H7 (cell line): ENCODE measurements at regions not wholly inside any gene's neighbourhood (a gene's known extent, or its start where the extent isn't known, plus 50 kb on each side); places are given as distances from the start of the nearest gene placed in this dataset.

Experiments used
- DNase-seq: peaks from one replicate; pipeline ENCODE4 v3.0.0; 2012
- H3K27me3 ChIP-seq: 2 replicates; pipeline ENCODE4 v1.6.0; 2011; ENCODE audit warnings: mild to moderate bottlenecking, low read length; ENCODE audit not compliant: control insufficient read depth, insufficient read depth
- H3K36me3 ChIP-seq: replicated peaks from 2 replicates; pipeline ENCODE4 v1.5.1; 2011; ENCODE audit warnings: low read length; ENCODE audit not compliant: control insufficient read depth, insufficient read depth
- H3K4me3 ChIP-seq: 2 replicates; pipeline ENCODE4 v1.5.1; 2011; ENCODE audit warnings: low read depth, mild to moderate bottlenecking, control low read depth, low read length, moderate library complexity; ENCODE audit not compliant: insufficient read depth

- no peaks in the 10 kb centered on the region for H3K36me3 ChIP-seq
- H3K4me3 ChIP-seq = no peak overlapping the region
- no peak for DNase-seq
- H3K27me3 ChIP-seq = no peaks in the 10 kb centered on the region
Measured at GRCh38 chr3:166223120-166223519, 385.9 kb upstream of the BCHE start.

GRCh38 chr3:166211451-166211850 lies 374.2 kb upstream of the BCHE start:
- H3K4me3 ChIP-seq = no peak overlapping the region
- no peaks in the 10 kb centered on the region for H3K36me3 ChIP-seq
- DNase-seq = no peak
- no peaks in the 10 kb centered on the region for H3K27me3 ChIP-seq

GRCh38 chr3:166209701-166210100 lies 372.5 kb upstream of the BCHE start:
- DNase-seq = no peak
- Histone ChIP-seq H3K36me3 (no peaks in the 10 kb centered on the region), H3K27me3 (no peaks in the 10 kb centered on the region), H3K4me3 (no peak overlapping the region)

- H3K36me3 ChIP-seq = no peaks in the 10 kb centered on the region
- no peak overlapping the region for H3K4me3 ChIP-seq
- no peak for DNase-seq
- no peaks in the 10 kb centered on the region for H3K27me3 ChIP-seq
Measured at GRCh38 chr3:166205158-166205557, 367.9 kb upstream of the BCHE start.

GRCh38 chr3:166201476-166201875 lies 364.3 kb upstream of the BCHE start:
- H3K4me3 ChIP-seq = no peak overlapping the region
- H3K27me3 ChIP-seq = no peaks in the 10 kb centered on the region
- DNase-seq = no peak
- no peaks in the 10 kb centered on the region for H3K36me3 ChIP-seq

GRCh38 chr3:166199491-166199890 lies 362.3 kb upstream of the BCHE start:
- Histone ChIP-seq H3K36me3 (no peaks in the 10 kb centered on the region), H3K4me3 (no peak overlapping the region), H3K27me3 (no peaks in the 10 kb centered on the region)
- DNase-seq = no peak

- Histone ChIP-seq H3K27me3 (no peaks in the 10 kb centered on the region), H3K4me3 (no peak overlapping the region), H3K36me3 (no peaks in the 10 kb centered on the region)
- DNase-seq = no peak
Measured at GRCh38 chr3:166195808-166196207, 358.6 kb upstream of the BCHE start.

GRCh38 chr3:166191411-166191810 lies 354.2 kb upstream of the BCHE start:
- no peaks in the 10 kb centered on the region for H3K27me3 ChIP-seq
- no peak for DNase-seq
- no peaks in the 10 kb centered on the region for H3K36me3 ChIP-seq
- no peak overlapping the region for H3K4me3 ChIP-seq

GRCh38 chr3:166190360-166190759 lies 353.1 kb upstream of the BCHE start:
- DNase-seq = peak; percentile 0
- Histone ChIP-seq H3K4me3 (no peak overlapping the region), H3K27me3 (no peaks in the 10 kb centered on the region), H3K36me3 (no peaks in the 10 kb centered on the region)

- H3K4me3 ChIP-seq = no peak overlapping the region
- no peaks in the 10 kb centered on the region for H3K27me3 ChIP-seq
- no peak for DNase-seq
- H3K36me3 ChIP-seq = no peaks in the 10 kb centered on the region
Measured at GRCh38 chr3:166187237-166187636, 350.0 kb upstream of the BCHE start.

GRCh38 chr3:166186003-166186402 lies 348.8 kb upstream of the BCHE start:
- no peaks in the 10 kb centered on the region for H3K27me3 ChIP-seq
- no peaks in the 10 kb centered on the region for H3K36me3 ChIP-seq

GRCh38 chr3:166177130-166177529 lies 339.9 kb upstream of the BCHE start:
- Histone ChIP-seq H3K27me3 (no peaks in the 10 kb centered on the region), H3K36me3 (no peaks in the 10 kb centered on the region), H3K4me3 (no peak overlapping the region)
- no peak for DNase-seq

More at GRCh38 chr3:166186003-166186402, 348.8 kb upstream of the BCHE start:
- H3K4me3 ChIP-seq = no peak overlapping the region
- DNase-seq = no peak

GRCh38 chr3:166171695-166172094 lies 334.5 kb upstream of the BCHE start:
- H3K36me3 ChIP-seq = no peaks in the 10 kb centered on the region

GRCh38 chr3:166169681-166170080 lies 332.5 kb upstream of the BCHE start:
- no peaks in the 10 kb centered on the region for H3K36me3 ChIP-seq
- H3K4me3 ChIP-seq = no peak overlapping the region
- no peak for DNase-seq
- no peaks in the 10 kb centered on the region for H3K27me3 ChIP-seq

More at GRCh38 chr3:166171695-166172094, 334.5 kb upstream of the BCHE start:
- Histone ChIP-seq H3K4me3 (no peak overlapping the region), H3K27me3 (no peaks in the 10 kb centered on the region)
- DNase-seq = no peak

- no peaks in the 10 kb centered on the region for H3K36me3 ChIP-seq
- DNase-seq = no peak
- no peak overlapping the region for H3K4me3 ChIP-seq
- no peaks in the 10 kb centered on the region for H3K27me3 ChIP-seq
Measured at GRCh38 chr3:166127969-166128368, 290.7 kb upstream of the BCHE start.

- DNase-seq = peak; percentile 6
- no peak overlapping the region for H3K4me3 ChIP-seq
- no peaks in the 10 kb centered on the region for H3K27me3 ChIP-seq
- H3K36me3 ChIP-seq = no peaks in the 10 kb centered on the region
Measured at GRCh38 chr3:166125179-166125578, 288.0 kb upstream of the BCHE start.
